Myocyte (in vitro differentiated cells): ENCODE measurements at regions not wholly inside any gene's neighbourhood (a gene's known extent, or its start where the extent isn't known, plus 50 kb on each side); places are given as distances from the start of the nearest gene placed in this dataset.
"Not testable (repeated sequence)": the region's sequence is repeated elsewhere in the genome, so short reads cannot be mapped to it uniquely, and the experiment has no call there.

ENCODE experiments used
- DNase-seq: peaks from one replicate; pipeline ENCODE4 v3.0.0-alpha.2; 2012; ENCODE audit warnings: low read depth

GRCh38 chr9:118630931-118631595 is 738.2 kb downstream of the BRINP1 start:
- no peak for DNase-seq

GRCh38 chr9:118631956-118632355 is 737.3 kb downstream of the BRINP1 start:
- no peak for DNase-seq

- no peak for DNase-seq
Observed at GRCh38 chr9:118635416-118635815, 733.8 kb downstream of the BRINP1 start.

GRCh38 chr9:118637681-118638080 is 731.6 kb downstream of the BRINP1 start:
- no peak for DNase-seq

- DNase-seq, result peak; percentile 81
Observed at GRCh38 chr9:118640836-118641560, 728.2 kb downstream of the BRINP1 start.

- DNase-seq, result peak; percentile 98
Observed at GRCh38 chr9:118643118-118643517, 726.1 kb downstream of the BRINP1 start.

- DNase-seq, result no peak
Observed at GRCh38 chr9:118644066-118644465, 725.2 kb downstream of the BRINP1 start.

GRCh38 chr9:118647331-118647730 is 721.9 kb downstream of the BRINP1 start:
- DNase-seq, result peak; percentile 85

- DNase-seq, result peak; percentile 83
Observed at GRCh38 chr9:118650417-118650816, 718.8 kb downstream of the BRINP1 start.

GRCh38 chr9:118651511-118651910 is 717.7 kb downstream of the BRINP1 start:
- DNase-seq, result no peak

- no peak for DNase-seq
Observed at GRCh38 chr9:118652258-118652657, 717.0 kb downstream of the BRINP1 start.

GRCh38 chr9:118652912-118653311 is 716.3 kb downstream of the BRINP1 start:
- DNase-seq, result no peak

- no peak for DNase-seq
Observed at GRCh38 chr9:118659011-118659410, 710.2 kb downstream of the BRINP1 start.

- DNase-seq, result no peak
Observed at GRCh38 chr9:118665226-118665919, 703.9 kb downstream of the BRINP1 start.

GRCh38 chr9:118670011-118670953 is 699.0 kb downstream of the BRINP1 start:
- no peak for DNase-seq

- no peak for DNase-seq
Observed at GRCh38 chr9:118674942-118675341, 694.3 kb downstream of the BRINP1 start.

GRCh38 chr9:118677936-118678653 is 691.1 kb downstream of the BRINP1 start:
- not testable (repeated sequence) for DNase-seq

GRCh38 chr9:118686959-118687358 is 682.3 kb downstream of the BRINP1 start:
- no peak for DNase-seq

GRCh38 chr9:118689280-118689679 is 680.0 kb downstream of the BRINP1 start:
- DNase-seq, result no peak

- no peak for DNase-seq
Observed at GRCh38 chr9:118692613-118693012, 676.6 kb downstream of the BRINP1 start.
